ENCODE measurements at regions not wholly inside any gene's neighbourhood (a gene's known extent, or its start where the extent isn't known, plus 50 kb on each side); places are given as distances from the start of the nearest gene placed in this dataset.

- Histone ChIP-seq H3K4me1 (replicated peaks in 1 of 4; ENCODE audit: control insufficient read depth in 3 of 4, insufficient read depth in 4 of 4, low read length in 3 of 4) (no peaks in the 10 kb centered on the region), H2BK12ac (ENCODE audit: low read depth, low read length) (no peak overlapping the region), H3K36me3 (ENCODE audit: control insufficient read depth in 2 of 4, insufficient read depth in 4 of 4, low read length in 3 of 4) (no peaks in the 10 kb centered on the region), H3K23me2 (ENCODE audit: low read depth, low read length) (no peaks in the 10 kb centered on the region), H3K14ac (ENCODE audit: insufficient read length) (no peak overlapping the region), H2BK120ac (replicated peaks; ENCODE audit: low read depth, low read length) (no peak overlapping the region), H3K79me1 (ENCODE audit: low read depth, low read length) (no peaks in the 10 kb centered on the region), H3K9ac (replicated peaks in 1 of 4; ENCODE audit: extremely low read depth in 1 of 4, low read depth in 3 of 4, low read length in 3 of 4) (no peak overlapping the region), H3K79me2 (ENCODE audit: control insufficient read depth in 1 of 2, insufficient read depth in 2 of 2, low read length in 2 of 2) (no peaks in the 10 kb centered on the region), H2AFZ (ENCODE audit: low read length) (no peak overlapping the region), H2BK15ac (ENCODE audit: low read length) (no peak overlapping the region), H4K20me1 (replicated peaks in 1 of 2; ENCODE audit: control insufficient read depth in 1 of 2, insufficient read depth in 2 of 2, low read length in 2 of 2) (no peaks in the 10 kb centered on the region), H4K5ac (ENCODE audit: insufficient read length, low read depth, low read length) (no peak overlapping the region), H3K4me3 (ENCODE audit: extremely low read depth in 1 of 4, insufficient read depth in 2 of 4, low read depth in 3 of 4, low read length in 4 of 4) (no peak overlapping the region), H2BK20ac (ENCODE audit: low read length) (no peak overlapping the region), H3K4ac (replicated peaks; ENCODE audit: insufficient read length, low read depth, low read length) (no peak overlapping the region), H3K23ac (ENCODE audit: insufficient read length) (no peak overlapping the region), H4K8ac (ENCODE audit: extremely low read depth, insufficient read depth, low read length) (no peak overlapping the region), H3K27ac (ENCODE audit: low read depth, low read length) (no peak overlapping the region), H3K4me2 (ENCODE audit: insufficient read depth in 1 of 2, low read depth in 2 of 2, low read length in 2 of 2) (no peak overlapping the region), H3K9me3 (ENCODE audit: insufficient read depth in 2 of 2, low read depth in 1 of 2, low read length in 1 of 2) (no peaks in the 10 kb centered on the region), H3K18ac (ENCODE audit: extremely low read depth, low read length) (no peak overlapping the region), H4K91ac (replicated peaks; ENCODE audit: insufficient read length, low read length) (no peak overlapping the region), H2BK5ac (ENCODE audit: low read depth, low read length) (no peak overlapping the region), H2AK5ac (ENCODE audit: low read depth, low read length) (no peak overlapping the region), H3K56ac (replicated peaks; ENCODE audit: insufficient read length, low read depth, low read length) (no peak overlapping the region), H3K27me3 (replicated peaks in 1 of 4; ENCODE audit: control insufficient read depth in 3 of 4, extremely low read depth in 1 of 4, insufficient read depth in 3 of 4, low read length in 3 of 4) (no peaks in the 10 kb centered on the region)
- FAIRE-seq, result no peak
- POLR2A ChIA-PET (ENCODE audit: partially characterized antibody), result no interaction called here
- TF ChIP-seq TAF1 (IDR thresholded peaks at IDR 0.05; ENCODE audit: low read depth, low read length) (no peak), EP300 (IDR thresholded peaks at IDR 0.05; ENCODE audit: borderline replicate concordance in 1 of 2, low read depth in 2 of 2, low read length in 2 of 2) (no peak), KDM1A (IDR thresholded peaks at IDR 0.05; ENCODE audit: borderline replicate concordance, low read length) (no peak), POLR2A (IDR thresholded peaks at IDR 0.05; ENCODE audit: control extremely low read depth in 1 of 2, low read depth in 2 of 2, low read length in 2 of 2) (no peak), TEAD4 (IDR thresholded peaks at IDR 0.05; ENCODE audit: low read depth, low read length) (no peak), CHD1 (IDR thresholded peaks at IDR 0.05; ENCODE audit: low read depth, low read length) (no peak)
- CTCF ChIA-PET (ENCODE audit: partially characterized antibody), result interaction anchor here (1.2 kb wide), 1 partner anchor 9 kb away, joined by 3 read pairs; no protein-coding TSS in a partner anchor
- WGBS, 2 experiments (ENCODE audit: extremely low coverage in 1 of 2, insufficient coverage in 1 of 2, insufficient read length in 1 of 2, insufficient replicate concordance in 2 of 2, low coverage in 1 of 2, low lambda C conversion rate in 2 of 2, missing lambda C conversion rate in 1 of 2), result 79% methylated on average over 1 of the region's 1 CpG; no CpG with 5 or more reads in 1 of the 2 experiments
- no peak for DNase-seq (ENCODE audit: low read depth in 1 of 2, low spot score in 2 of 2)
These were observed 119.4 kb downstream of the MFAP3L start for GRCh38 chr4:169906821-169907220.

Measured in H1 (cell line).